Psoas muscle (tissue), 7 donors: ENCODE measurements at regions not wholly inside any gene's neighbourhood (a gene's known extent, or its start where the extent isn't known, plus 50 kb on each side); places are given as distances from the start of the nearest gene placed in this dataset.

Experiments
- ATAC-seq, 4 donors: fragments of 200-7000 bp; cut with Tn5 transposase; one replicate each; pipeline ENCODE4 v1.9.1; 2020; ENCODE audit warnings: moderate library complexity in 3 of 4, mild to moderate bottlenecking in 2 of 4
- DNase-seq, 2 donors: peaks; one replicate each; pipeline ENCODE4 v3.0.0-alpha.2; 2020
- H3K27ac ChIP-seq: fragments of 200-600 bp; one replicate; pipeline ENCODE4 v1.8.0; 2022
- H3K27me3 ChIP-seq, 3 donors: fragments of 200-600 bp in 1 of 3; one replicate each; pipeline versions ENCODE4 v1.6.1 to v1.8.0; 2013 to 2022; ENCODE audit warnings: low read length in 2 of 3, mild to moderate bottlenecking in 2 of 3, moderate library complexity in 1 of 3; ENCODE audit not compliant: insufficient read depth in 3 of 3
- H3K36me3 ChIP-seq, 2 donors: fragments of 200-600 bp in 1 of 2; one replicate each; pipeline versions ENCODE4 v1.6.1 to v1.8.0; 2013 to 2022; ENCODE audit warnings: low read depth in 1 of 2, mild to moderate bottlenecking in 1 of 2, moderate library complexity in 1 of 2; ENCODE audit not compliant: insufficient read depth in 1 of 2
- H3K4me1 ChIP-seq: fragments of 200-600 bp; one replicate; pipeline ENCODE4 v1.8.0; 2022
- H3K4me3 ChIP-seq: fragments of 200-600 bp; one replicate; pipeline ENCODE4 v1.8.0; 2022; ENCODE audit warnings: mild to moderate bottlenecking
- H3K9me3 ChIP-seq: fragments of 200-600 bp; one replicate; pipeline ENCODE4 v1.8.0; 2022
- WGBS, 3 donors: extraction: QIAGEN DNeasy Blood & Tissue Kit; methylation state at CpG; one replicate each; pipeline versions ENCODE4 v1.1.6 to v1.1.7; 2013; 5-methylcytosine and 5-hydroxymethylcytosine counted together
- intact Hi-C, 2 donors: fragments of 100-400 bp; cut with DNase I; formaldehyde crosslinking; loops; one replicate each; pipeline versions ENCODE4 v1.11.0 to v1.14.2; 2022
- TF ChIP-seq, protein P1 (sequence below): fragments of 200-600 bp; IDR thresholded peaks from one replicate; pipeline ENCODE4 v1.8.0; 2022; ENCODE audit warnings: antibody characterized with exemption
- donor health status: healthy with polysubstance abuse.
- donor health status: DM: no; HTN: no; CAD: no; lungs with moderate emphysema.
- donor health status: Bipolar disorder and iron deficiency.
- donor health status: healthy.
- donor health status: DM: yes; HTN: yes; CAD: no.
- donor health status: DM: no; HTN: no; CAD: no.
- donor health status: DM: yes; HTN: yes; CAD: no.

DNA sequence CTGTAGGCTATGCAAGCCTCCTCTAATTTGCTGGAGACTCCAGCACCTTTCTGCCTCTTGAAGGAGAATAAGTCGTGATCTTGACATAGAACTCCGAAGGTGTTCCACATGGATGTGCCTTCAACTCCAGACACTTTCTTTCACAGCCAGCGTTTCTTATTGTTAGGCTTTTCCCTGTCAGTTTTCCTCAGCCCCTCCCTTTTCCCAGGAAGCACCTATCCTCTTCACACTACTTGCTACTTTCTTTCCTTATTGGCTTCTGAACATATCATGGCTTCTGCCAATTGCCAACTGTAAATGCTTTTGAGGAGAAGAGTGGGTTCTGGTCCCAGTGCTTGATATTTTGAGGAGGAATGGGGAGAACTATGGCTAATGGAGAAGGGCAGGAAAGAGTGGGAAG is 216.3 kb upstream of the PGR start:
- Histone ChIP-seq H3K9me3 (no peaks in the 10 kb centered on the region), H3K4me3 (no peak overlapping the region), H3K36me3 (no peaks in the 10 kb centered on the region), H3K27ac (no peak overlapping the region), H3K27me3 (no peaks in the 10 kb centered on the region), H3K4me1 (no peaks in the 10 kb centered on the region)
- intact Hi-C loops = loop anchor here in 1 of 2 donors (10.0 kb wide), 1 partner anchor 1471 kb away; no protein-coding TSS in a partner anchor
- 86 to 89% (median 87%) methylated on average over 3 of the region's 3 CpGs for WGBS, 3 donors
- TF ChIP-seq, protein P1, sequence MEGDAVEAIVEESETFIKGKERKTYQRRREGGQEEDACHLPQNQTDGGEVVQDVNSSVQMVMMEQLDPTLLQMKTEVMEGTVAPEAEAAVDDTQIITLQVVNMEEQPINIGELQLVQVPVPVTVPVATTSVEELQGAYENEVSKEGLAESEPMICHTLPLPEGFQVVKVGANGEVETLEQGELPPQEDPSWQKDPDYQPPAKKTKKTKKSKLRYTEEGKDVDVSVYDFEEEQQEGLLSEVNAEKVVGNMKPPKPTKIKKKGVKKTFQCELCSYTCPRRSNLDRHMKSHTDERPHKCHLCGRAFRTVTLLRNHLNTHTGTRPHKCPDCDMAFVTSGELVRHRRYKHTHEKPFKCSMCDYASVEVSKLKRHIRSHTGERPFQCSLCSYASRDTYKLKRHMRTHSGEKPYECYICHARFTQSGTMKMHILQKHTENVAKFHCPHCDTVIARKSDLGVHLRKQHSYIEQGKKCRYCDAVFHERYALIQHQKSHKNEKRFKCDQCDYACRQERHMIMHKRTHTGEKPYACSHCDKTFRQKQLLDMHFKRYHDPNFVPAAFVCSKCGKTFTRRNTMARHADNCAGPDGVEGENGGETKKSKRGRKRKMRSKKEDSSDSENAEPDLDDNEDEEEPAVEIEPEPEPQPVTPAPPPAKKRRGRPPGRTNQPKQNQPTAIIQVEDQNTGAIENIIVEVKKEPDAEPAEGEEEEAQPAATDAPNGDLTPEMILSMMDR = no peak
- no peak for DNase-seq
- no peak for ATAC-seq

DNA sequence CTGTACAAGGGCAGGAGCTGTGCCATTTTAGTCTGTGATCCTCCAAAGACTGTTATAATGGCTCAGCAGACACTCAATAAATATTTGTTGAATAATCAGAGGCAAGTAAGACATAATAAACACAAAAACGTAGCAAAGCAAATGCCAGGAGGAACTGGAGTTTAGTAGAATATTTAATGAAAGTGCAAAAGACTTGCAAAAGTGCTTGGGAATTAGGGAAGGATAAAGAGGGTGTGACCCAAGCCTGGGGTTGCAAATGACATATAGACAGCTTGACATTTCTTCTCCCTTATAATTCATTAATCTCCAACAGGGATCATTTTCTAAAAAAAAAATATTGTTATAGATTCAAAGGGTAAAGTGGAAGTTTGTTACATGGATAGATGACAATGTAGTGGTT is 212.7 kb upstream of the PGR start:
- Histone ChIP-seq H3K27ac (no peak overlapping the region), H3K4me3 (no peak overlapping the region), H3K27me3 (no peaks in the 10 kb centered on the region), H3K36me3 (no peaks in the 10 kb centered on the region), H3K9me3 (no peaks in the 10 kb centered on the region), H3K4me1 (no peaks in the 10 kb centered on the region)
- DNase-seq (no peak), ATAC-seq (no peak)
- intact Hi-C loops = loop anchor here in 1 of 2 donors (10.0 kb wide), 1 partner anchor 1468 kb away; no protein-coding TSS in a partner anchor
- WGBS, 3 donors = 58 to 64% (median 59%) methylated on average over 1 of the region's 1 CpG
- TF ChIP-seq, protein P1 = no peak

DNA sequence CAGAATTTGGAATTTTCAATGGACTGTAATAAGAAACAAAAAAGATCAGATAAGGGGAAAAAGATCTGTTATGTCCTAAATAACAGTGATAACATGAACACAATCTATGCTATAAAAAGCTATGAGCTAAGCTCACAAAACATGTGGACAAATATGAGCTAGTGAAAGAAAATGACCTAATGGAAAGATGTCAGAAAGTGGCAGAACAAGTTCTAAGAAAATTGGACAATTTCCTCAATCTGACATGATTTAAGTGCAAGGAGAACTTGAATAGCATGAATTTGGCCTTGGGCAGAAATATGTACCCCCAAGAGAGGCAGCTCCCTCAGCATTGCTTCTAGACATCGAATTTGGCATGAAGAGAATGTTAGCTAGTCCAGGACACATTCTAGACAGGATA is 212.0 kb upstream of the PGR start:
- no peaks in the 10 kb centered on the region for H3K27me3 ChIP-seq
- H3K4me1 ChIP-seq = no peaks in the 10 kb centered on the region
- no peaks in the 10 kb centered on the region for H3K36me3 ChIP-seq
- no peak overlapping the region for H3K27ac ChIP-seq
- H3K4me3 ChIP-seq = no peak overlapping the region
- intact Hi-C loops = loop anchor here in 1 of 2 donors (10.0 kb wide), 1 partner anchor 1467 kb away; no protein-coding TSS in a partner anchor
- WGBS, 3 donors = 37 to 42% (median 40%) methylated on average over 1 of the region's 1 CpG
- no peak for DNase-seq
- no peak for ATAC-seq
- TF ChIP-seq, protein P1 = no peak
- H3K9me3 ChIP-seq = no peaks in the 10 kb centered on the region

DNA sequence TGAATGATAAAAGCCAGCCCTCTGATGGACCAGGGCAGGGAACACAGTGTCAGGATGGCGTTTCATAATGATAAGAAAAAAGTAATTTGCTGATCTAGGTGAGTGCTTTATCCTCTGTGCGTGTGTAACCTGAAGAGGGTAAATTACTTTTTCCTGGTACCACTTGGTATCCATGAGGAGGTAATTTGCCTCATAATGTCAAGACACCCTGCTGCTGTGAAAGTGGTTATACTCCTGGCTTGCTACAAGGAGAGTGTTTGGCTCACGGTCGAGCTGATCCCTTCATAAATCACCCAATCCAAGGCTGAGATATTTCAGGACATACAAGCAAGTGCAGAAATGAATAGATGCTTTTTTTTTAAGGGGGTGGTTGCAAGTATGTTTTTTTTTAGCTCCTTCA is 207.2 kb upstream of the PGR start:
- H3K4me1 ChIP-seq = no peaks in the 10 kb centered on the region
- 17 to 24% (median 21%) methylated on average over 4 of the region's 4 CpGs for WGBS, 3 donors
- intact Hi-C loops = no loop called here
- no peaks in the 10 kb centered on the region for H3K36me3 ChIP-seq
- TF ChIP-seq, protein P1 = no peak
- H3K9me3 ChIP-seq = no peaks in the 10 kb centered on the region
- ATAC-seq = peak in 2 of 4 donors; percentile 33 to 41
- peak overlapping the region; percentile 15 for H3K27ac ChIP-seq
- no peak overlapping the region for H3K4me3 ChIP-seq
- H3K27me3 ChIP-seq = no peaks in the 10 kb centered on the region
- no peak for DNase-seq

- intact Hi-C loops = no loop called here
- ATAC-seq (peak in 3 of 4 donors; percentile 48 to 74 (median 62)), DNase-seq (no peak)
- TF ChIP-seq, protein P1 = no peak
- H3K36me3 ChIP-seq = no peaks in the 10 kb centered on the region
- H3K27me3 ChIP-seq = no peaks in the 10 kb centered on the region
- H3K4me3 ChIP-seq = no peak overlapping the region
- 46 to 69% (median 51%) methylated on average over 3 of the region's 3 CpGs for WGBS, 3 donors
- H3K4me1 ChIP-seq = no peaks in the 10 kb centered on the region
- peak overlapping the region; percentile 15 for H3K27ac ChIP-seq
- no peaks in the 10 kb centered on the region for H3K9me3 ChIP-seq
These were observed 206.5 kb upstream of the PGR start for GRCh38 chr11:101336155-101336554.
